NCI-H146 (cell line): ENCODE measurements at regions not wholly inside any gene's neighbourhood (a gene's known extent, or its start where the extent isn't known, plus 50 kb on each side); places are given as distances from the start of the nearest gene placed in this dataset.
"Not testable (repeated sequence)": the region's sequence is repeated elsewhere in the genome, so short reads cannot be mapped to it uniquely, and the experiment has no call there.

Experiments used
- DNase-seq: peaks from one replicate; lab custom pipeline; 2025; lab: John Stamatoyannopoulos, UW

GRCh38 chr4:124426279-124426678, 286.3 kb downstream of the ANKRD50 start:
- DNase-seq, result no peak

- DNase-seq, result no peak
Observed at GRCh38 chr4:124427095-124427767, 285.3 kb downstream of the ANKRD50 start.

GRCh38 chr4:124428648-124429047, 283.9 kb downstream of the ANKRD50 start:
- DNase-seq, result no peak

- DNase-seq, result no peak
Observed at GRCh38 chr4:124429746-124430250, 282.7 kb downstream of the ANKRD50 start.

- no peak for DNase-seq
Observed at GRCh38 chr4:124431653-124432192, 280.8 kb downstream of the ANKRD50 start.

GRCh38 chr4:124432500-124432899, 280.0 kb downstream of the ANKRD50 start:
- no peak for DNase-seq

- no peak for DNase-seq
Observed at GRCh38 chr4:124433044-124433443, 279.5 kb downstream of the ANKRD50 start.

GRCh38 chr4:124433500-124433899, 279.0 kb downstream of the ANKRD50 start:
- no peak for DNase-seq

GRCh38 chr4:124435274-124435950, 277.1 kb downstream of the ANKRD50 start:
- no peak for DNase-seq

GRCh38 chr4:124437853-124438495, 274.6 kb downstream of the ANKRD50 start:
- no peak for DNase-seq

GRCh38 chr4:124445071-124445470, 267.5 kb downstream of the ANKRD50 start:
- DNase-seq, result no peak

GRCh38 chr4:124449881-124450280, 262.7 kb downstream of the ANKRD50 start:
- no peak for DNase-seq

- DNase-seq, result no peak
Observed at GRCh38 chr4:124450851-124451250, 261.7 kb downstream of the ANKRD50 start.

- DNase-seq, result no peak
Observed at GRCh38 chr4:124454772-124455270, 257.7 kb downstream of the ANKRD50 start.

- DNase-seq, result no peak
Observed at GRCh38 chr4:124455671-124456070, 256.9 kb downstream of the ANKRD50 start.

- DNase-seq, result no peak
Observed at GRCh38 chr4:124459196-124459940, 253.2 kb downstream of the ANKRD50 start.

- DNase-seq, result no peak
Observed at GRCh38 chr4:124459941-124460310, 252.6 kb downstream of the ANKRD50 start.

- not testable (repeated sequence) for DNase-seq
Observed at GRCh38 chr4:124461592-124461991, 250.9 kb downstream of the ANKRD50 start.

GRCh38 chr4:124462954-124463828, 249.3 kb downstream of the ANKRD50 start:
- no peak for DNase-seq

GRCh38 chr4:124464836-124465235, 247.7 kb downstream of the ANKRD50 start:
- DNase-seq, result no peak

- no peak for DNase-seq
Observed at GRCh38 chr4:124468360-124468759, 244.2 kb downstream of the ANKRD50 start.
